Astrocyte of the spinal cord (primary cell): ENCODE measurements at regions not wholly inside any gene's neighbourhood (a gene's known extent, or its start where the extent isn't known, plus 50 kb on each side); places are given as distances from the start of the nearest gene placed in this dataset.

Source experiments
- DNase-seq: peaks from one replicate; pipeline ENCODE4 v3.0.0; 2011; ENCODE audit warnings: low read depth, low spot score
- H3K4me3 ChIP-seq: 2 replicates; pipeline ENCODE4 v1.5.1; 2011; ENCODE audit warnings: low read depth, mild to moderate bottlenecking, low read length, moderate library complexity
- in situ Hi-C: cut with HindIII; loops from 2 replicates; pipeline ENCODE4 v1.10.0; 2017; ENCODE audit warnings: low sequenced_read_pairs
- TF ChIP-seq, protein P1 (sequence below): IDR thresholded peaks from 2 replicates; pipeline ENCODE4 v1.5.1; 2012; ENCODE audit warnings: low read depth, mild to moderate bottlenecking, low read length, inconsistent platforms

DNA sequence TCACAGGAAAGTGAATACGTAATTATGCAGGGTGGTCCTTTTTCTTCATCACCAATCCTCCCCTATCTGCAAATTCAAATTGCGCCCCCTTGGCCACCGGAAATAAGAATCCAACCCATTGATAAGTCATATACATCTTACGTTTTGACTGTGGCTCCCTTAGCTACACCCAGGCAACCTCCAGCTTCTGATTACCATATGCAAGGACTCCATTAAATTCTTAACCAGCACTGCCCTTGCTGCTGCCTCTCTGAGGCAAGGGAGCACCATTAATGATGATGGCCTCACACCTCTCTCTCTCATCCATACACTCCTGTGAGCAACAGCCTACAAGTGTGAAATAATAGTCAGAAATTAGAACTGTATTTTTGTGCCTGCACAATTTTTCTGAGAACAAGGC, 106.0 kb upstream of the NOCT start:
- in situ Hi-C loops: no loop called here
- TF ChIP-seq, protein P1, sequence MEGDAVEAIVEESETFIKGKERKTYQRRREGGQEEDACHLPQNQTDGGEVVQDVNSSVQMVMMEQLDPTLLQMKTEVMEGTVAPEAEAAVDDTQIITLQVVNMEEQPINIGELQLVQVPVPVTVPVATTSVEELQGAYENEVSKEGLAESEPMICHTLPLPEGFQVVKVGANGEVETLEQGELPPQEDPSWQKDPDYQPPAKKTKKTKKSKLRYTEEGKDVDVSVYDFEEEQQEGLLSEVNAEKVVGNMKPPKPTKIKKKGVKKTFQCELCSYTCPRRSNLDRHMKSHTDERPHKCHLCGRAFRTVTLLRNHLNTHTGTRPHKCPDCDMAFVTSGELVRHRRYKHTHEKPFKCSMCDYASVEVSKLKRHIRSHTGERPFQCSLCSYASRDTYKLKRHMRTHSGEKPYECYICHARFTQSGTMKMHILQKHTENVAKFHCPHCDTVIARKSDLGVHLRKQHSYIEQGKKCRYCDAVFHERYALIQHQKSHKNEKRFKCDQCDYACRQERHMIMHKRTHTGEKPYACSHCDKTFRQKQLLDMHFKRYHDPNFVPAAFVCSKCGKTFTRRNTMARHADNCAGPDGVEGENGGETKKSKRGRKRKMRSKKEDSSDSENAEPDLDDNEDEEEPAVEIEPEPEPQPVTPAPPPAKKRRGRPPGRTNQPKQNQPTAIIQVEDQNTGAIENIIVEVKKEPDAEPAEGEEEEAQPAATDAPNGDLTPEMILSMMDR: no peak
- H3K4me3 ChIP-seq: no peak overlapping the region
- DNase-seq: no peak

DNA sequence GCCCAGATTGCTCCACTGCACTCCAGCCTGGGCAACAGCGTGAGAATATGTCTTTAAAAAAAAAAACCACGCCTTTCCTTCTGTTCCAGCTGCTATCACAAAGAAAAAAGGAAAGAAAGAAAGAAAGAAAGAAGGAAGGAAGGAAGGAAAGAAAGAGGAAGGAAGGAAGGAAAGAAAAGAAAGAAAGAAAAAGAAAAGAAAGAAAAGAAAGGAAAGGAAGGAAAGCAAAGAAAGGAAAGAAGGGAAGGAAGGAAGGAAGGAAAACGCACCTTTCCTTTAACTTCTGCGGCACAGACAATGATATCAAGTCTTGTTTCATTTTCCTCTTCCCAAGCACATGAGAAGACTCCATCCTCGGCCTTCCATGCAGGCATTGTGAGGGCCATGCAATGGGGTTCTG, 107.4 kb upstream of the NOCT start:
- DNase-seq: no peak
- H3K4me3 ChIP-seq: no peak overlapping the region
- in situ Hi-C loops: no loop called here
- TF ChIP-seq, protein P1: no peak

DNA sequence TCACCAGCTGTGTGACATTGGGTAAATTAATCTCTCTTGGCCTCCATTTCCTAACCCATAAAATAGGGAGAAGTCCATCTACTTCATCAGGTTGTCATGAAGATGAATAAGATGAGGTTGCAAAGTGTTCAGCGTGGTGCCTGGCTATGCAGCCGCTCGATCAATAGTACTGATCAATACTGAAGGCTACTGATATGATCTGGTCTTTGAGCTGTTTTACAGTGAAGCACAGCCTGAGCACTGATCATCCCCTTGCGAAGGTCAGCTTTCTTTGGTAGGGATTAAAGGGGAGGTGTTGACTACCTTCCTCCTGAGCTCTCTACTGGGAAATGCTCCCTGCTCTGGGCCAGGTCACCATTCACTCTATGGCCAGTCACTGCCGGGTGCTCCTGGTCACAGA, 108.4 kb upstream of the NOCT start:
- DNase-seq: no peak
- no peak overlapping the region for H3K4me3 ChIP-seq
- TF ChIP-seq, protein P1: no peak
- in situ Hi-C loops: no loop called here

DNA sequence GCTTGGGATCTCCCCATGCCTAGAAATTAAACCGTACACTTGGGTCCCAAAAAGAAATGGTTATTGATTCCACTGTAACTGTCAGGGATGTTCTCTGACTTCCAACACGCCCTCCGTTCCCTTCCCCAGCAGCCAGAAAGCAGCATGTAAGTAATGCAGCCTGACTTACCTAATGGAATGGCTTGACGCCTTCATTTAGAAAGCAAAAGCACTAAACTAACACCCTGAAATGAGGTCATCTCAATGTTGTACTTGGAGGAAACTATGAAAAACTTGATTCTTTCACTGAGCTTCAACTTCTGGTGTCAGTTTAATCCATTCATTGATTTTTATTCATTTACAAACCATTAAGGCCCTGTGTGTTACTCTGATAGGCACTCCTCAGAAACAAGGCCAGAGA, 110.8 kb upstream of the NOCT start:
- TF ChIP-seq, protein P1: no peak
- no peak for DNase-seq
- H3K4me3 ChIP-seq: no peak overlapping the region
- in situ Hi-C loops: no loop called here

DNA sequence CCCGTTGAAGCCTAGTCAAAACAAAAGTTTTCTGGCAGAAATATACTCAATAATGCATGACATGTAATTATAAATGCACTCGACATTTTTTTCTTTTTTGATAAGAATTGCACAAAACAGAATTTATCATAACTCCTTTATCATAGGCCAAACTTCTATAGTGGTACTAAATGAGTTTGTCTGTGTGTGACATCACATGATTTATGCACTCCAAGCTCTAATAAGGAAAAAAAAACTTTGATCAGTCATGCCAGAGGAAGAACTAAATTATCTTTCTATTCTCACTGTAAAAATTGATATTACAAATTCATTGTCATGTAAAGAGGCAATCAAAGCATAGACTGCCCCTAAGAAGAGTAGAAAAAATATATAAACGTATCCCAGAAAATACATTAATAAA, 112.4 kb upstream of the NOCT start:
- no peak overlapping the region for H3K4me3 ChIP-seq
- in situ Hi-C loops: no loop called here
- no peak for DNase-seq
- TF ChIP-seq, protein P1: no peak

DNA sequence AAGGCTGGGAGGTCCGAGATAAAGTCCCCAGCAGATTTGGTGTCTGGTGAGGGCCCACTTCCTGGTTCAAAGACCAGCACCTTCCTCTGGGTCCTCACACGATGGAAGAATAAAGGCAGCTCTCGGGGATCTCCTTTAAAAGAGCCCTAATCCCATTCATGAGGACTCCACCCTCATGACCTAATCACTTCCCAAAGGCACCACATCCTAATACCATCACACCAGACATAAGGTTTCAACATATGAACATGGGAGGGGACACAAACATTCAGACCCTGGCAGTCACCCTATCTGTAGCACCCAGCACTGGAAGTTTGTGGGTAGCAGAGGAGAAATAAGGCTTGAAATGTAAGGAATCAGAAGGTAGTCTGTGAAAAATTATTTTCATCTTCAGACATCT, 112.9 kb upstream of the NOCT start:
- TF ChIP-seq, protein P1: no peak
- DNase-seq: no peak
- in situ Hi-C loops: no loop called here

DNA sequence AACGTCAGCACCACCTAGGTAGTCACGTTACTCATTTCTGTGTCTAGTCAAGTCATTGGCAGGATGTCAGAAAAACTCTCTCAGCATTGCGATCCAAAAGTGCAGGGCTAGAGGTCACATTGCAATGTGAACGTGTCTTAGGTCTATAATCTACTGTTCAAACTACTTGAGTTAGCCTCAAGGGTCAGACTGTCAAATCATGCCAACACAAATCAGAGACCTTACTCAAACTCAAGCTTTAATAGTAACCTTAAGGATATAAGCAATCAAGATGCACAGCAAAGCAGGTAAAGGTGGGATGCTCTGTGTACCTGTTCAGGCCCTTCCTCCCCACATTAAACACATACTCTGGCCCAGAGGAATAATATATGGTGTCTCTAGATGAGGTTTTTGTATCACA, 114.4 kb upstream of the NOCT start:
- no peak for DNase-seq
- no peak overlapping the region for H3K4me3 ChIP-seq
- in situ Hi-C loops: no loop called here
- TF ChIP-seq, protein P1: no peak

More for the DNA sequence above, 112.9 kb upstream of the NOCT start:
- no peak overlapping the region for H3K4me3 ChIP-seq
